Fibroblast of skin of left quadriceps (primary cell): ENCODE measurements at regions not wholly inside any gene's neighbourhood (a gene's known extent, or its start where the extent isn't known, plus 50 kb on each side); places are given as distances from the start of the nearest gene placed in this dataset.
A peak's percentile ranks its signal among the peaks of the same experiment; 100 is the strongest.
"Not testable (repeated sequence)": the region's sequence is repeated elsewhere in the genome, so short reads cannot be mapped to it uniquely, and the experiment has no call there.

ENCODE experiments used
- DNase-seq, 2 experiments: peaks; one replicate each; pipeline ENCODE4 v3.0.0-alpha.2; 2013; ENCODE audit warnings: low read depth in 2 of 2

- DNase-seq, result no peak
Observed at GRCh38 chr7:94706996-94707740, 51.2 kb upstream of the SGCE start.

GRCh38 chr7:94710256-94710655, 54.3 kb upstream of the SGCE start:
- no peak for DNase-seq

GRCh38 chr7:94722360-94722759, 66.4 kb upstream of the SGCE start:
- DNase-seq, result not testable (repeated sequence)

GRCh38 chr7:94728893-94729292, 73.0 kb upstream of the SGCE start:
- DNase-seq, result not testable (repeated sequence)

GRCh38 chr7:94738071-94738470, 82.1 kb upstream of the SGCE start:
- DNase-seq, result no peak

- no peak for DNase-seq
Observed at GRCh38 chr7:94739180-94739579, 83.2 kb upstream of the SGCE start.

- no peak for DNase-seq
Observed at GRCh38 chr7:94740509-94740908, 84.6 kb upstream of the SGCE start.

- DNase-seq, result no peak
Observed at GRCh38 chr7:94741179-94741578, 85.2 kb upstream of the SGCE start.

GRCh38 chr7:94748376-94748775, 92.4 kb upstream of the SGCE start:
- no peak for DNase-seq

- DNase-seq, result no peak
Observed at GRCh38 chr7:94760446-94761100, 104.6 kb upstream of the SGCE start.

GRCh38 chr7:94761451-94761850, 105.5 kb upstream of the SGCE start:
- DNase-seq, result no peak

- peak; percentile 91 to 92 for DNase-seq
Observed at GRCh38 chr7:94763268-94763667, 107.3 kb upstream of the SGCE start.

GRCh38 chr7:94769724-94770123, 113.8 kb upstream of the SGCE start:
- DNase-seq, result no peak

GRCh38 chr7:94778711-94779459, 123.0 kb upstream of the SGCE start:
- DNase-seq, result no peak

GRCh38 chr7:94779861-94780260, 123.9 kb upstream of the SGCE start:
- DNase-seq, result no peak

GRCh38 chr7:94781236-94781635, 125.3 kb upstream of the SGCE start:
- no peak for DNase-seq

- DNase-seq, result no peak
Observed at GRCh38 chr7:94782777-94783176, 124.6 kb upstream of the PPP1R9A start.

- no peak for DNase-seq
Observed at GRCh38 chr7:94787285-94787684, 120.1 kb upstream of the PPP1R9A start.

- not testable (repeated sequence) for DNase-seq
Observed at GRCh38 chr7:94788378-94788777, 119.0 kb upstream of the PPP1R9A start.

- no peak for DNase-seq
Observed at GRCh38 chr7:94792241-94792640, 115.2 kb upstream of the PPP1R9A start.

GRCh38 chr7:94797404-94797803, 110.0 kb upstream of the PPP1R9A start:
- DNase-seq, result not testable (repeated sequence)

GRCh38 chr7:94803821-94804220, 103.6 kb upstream of the PPP1R9A start:
- no peak for DNase-seq

- peak; percentile 14 to 20 for DNase-seq
Observed at GRCh38 chr7:94808673-94809072, 98.7 kb upstream of the PPP1R9A start.
